HCT116 (cell line): ENCODE measurements at regions not wholly inside any gene's neighbourhood (a gene's known extent, or its start where the extent isn't known, plus 50 kb on each side); places are given as distances from the start of the nearest gene placed in this dataset.

Experiments used
- ATAC-seq: fragments of 200-7000 bp; cut with Tn5 transposase; 2 replicates; pipeline ENCODE4 v1.9.1; 2020; ENCODE audit warnings: mild to moderate bottlenecking, moderate library complexity
- BruUV-seq: library from RNA; stranded (reverse); fragments of 400-500 nt; replicated peaks from 2 replicates; lab custom pipeline; 2021; lab: Mats Ljungman, UMichigan
- CTCF ChIA-PET: fragments of 300-600 bp; sonication (Branson Sonifier 250); formaldehyde crosslinking; loops from one replicate; lab custom pipeline; 2021; ENCODE audit warnings: antibody characterized with exemption; lab: Charles Lee
- POLR2A ChIA-PET: fragments of 300-600, 350-600 bp; sonication (Branson Sonifier 250); formaldehyde crosslinking; loops from one replicate; lab custom pipeline; 2021; ENCODE audit warnings: antibody characterized with exemption; lab: Charles Lee
- RAD21 ChIA-PET, 2 experiments: fragments of 300-600 bp; sonication (Branson Sonifier 250); formaldehyde crosslinking; loops; one replicate each; lab custom pipeline; 2023; ENCODE audit warnings: low total read pairs in 2 of 2; ENCODE audit not compliant: uncharacterized antibody in 2 of 2, unreplicated experiment in 2 of 2, low non-redundant PET in 1 of 2; lab: Charles Lee
- DNase-seq: peaks from one replicate; pipeline ENCODE4 v3.0.0-alpha.2; 2010; ENCODE audit warnings: low read depth, low spot score
- H2AFZ ChIP-seq: fragments of 200-600 bp; shearing (Covaris generic), sonication (generic); 2 replicates; pipeline ENCODE4 v1.6.1; 2017; ENCODE audit warnings: low read depth, mixed run types, mixed read lengths, antibody characterized with exemption, low read length; ENCODE audit not compliant: poor library complexity, severe bottlenecking
- H3K27ac ChIP-seq: 2 replicates; pipeline ENCODE4 v1.5.1; 2012; ENCODE audit warnings: low read depth, low read length
- H3K27me3 ChIP-seq: fragments of 200-600 bp; sonication (generic); 2 replicates; pipeline ENCODE4 v1.6.1; 2016; ENCODE audit warnings: mixed run types, low read length, mixed read lengths; ENCODE audit not compliant: insufficient read depth
- H3K36me3 ChIP-seq, 2 experiments: fragments of 200-500 bp in 1 of 2; fragments of 200-600 bp in 1 of 2; sonication (Bioruptor generic) in 1 of 2; sonication (generic) in 1 of 2; 2 replicates each; pipeline versions ENCODE4 v1.5.1 to v1.6.1; 2014 to 2016; ENCODE audit warnings: low read length in 2 of 2, inconsistent platforms in 1 of 2, mixed read lengths in 1 of 2, mixed run types in 1 of 2; ENCODE audit not compliant: insufficient read depth in 2 of 2, control insufficient read depth in 1 of 2
- H3K4me1 ChIP-seq, 2 experiments: fragments of 200-600 bp in 1 of 2; sonication (generic) in 1 of 2; 2 replicates each; pipeline versions ENCODE4 v1.5.1 to v1.6.1; 2012 to 2017; ENCODE audit warnings: low read length in 2 of 2, inconsistent platforms in 1 of 2, mild to moderate bottlenecking in 1 of 2, mixed read lengths in 1 of 2, mixed run types in 1 of 2, moderate library complexity in 1 of 2; ENCODE audit not compliant: insufficient read depth in 2 of 2, control insufficient read depth in 1 of 2
- H3K4me2 ChIP-seq: fragments of 200-600 bp; sonication (generic); 2 replicates; pipeline ENCODE4 v1.6.1; 2017; ENCODE audit warnings: mixed run types, low read length, mixed read lengths
- H3K4me3 ChIP-seq, 2 experiments: fragments of 200-600 bp in 1 of 2; sonication (generic) in 1 of 2; replicated peaks in 1 of 2; 2 replicates each; pipeline ENCODE4 v1.5.1; 2011 to 2016; ENCODE audit warnings: low read length in 2 of 2, control low read depth in 1 of 2, low read depth in 1 of 2, mild to moderate bottlenecking in 1 of 2, mixed read lengths in 1 of 2, mixed run types in 1 of 2
- H3K79me2 ChIP-seq: fragments of 200-600 bp; sonication (generic); 2 replicates; pipeline ENCODE4 v1.6.1; 2017; ENCODE audit warnings: mild to moderate bottlenecking, mixed run types, low read length, moderate library complexity, mixed read lengths; ENCODE audit not compliant: insufficient read depth
- H3K9ac ChIP-seq: fragments of 200-600 bp; sonication (generic); 2 replicates; pipeline ENCODE4 v1.6.1; 2016; ENCODE audit warnings: low read length, mixed read lengths
- H3K9me2 ChIP-seq: fragments of 200-600 bp; sonication (generic), shearing (Covaris generic); 2 replicates; pipeline ENCODE4 v1.6.1; 2017; ENCODE audit warnings: mixed run types, mild to moderate bottlenecking, moderate library complexity; ENCODE audit not compliant: insufficient read depth
- H3K9me3 ChIP-seq, 2 experiments: fragments of 200-500 bp in 1 of 2; fragments of 200-600 bp in 1 of 2; sonication (Bioruptor generic) in 1 of 2; sonication (generic) in 1 of 2; 2 replicates each; pipeline ENCODE4 v1.6.1; 2014 to 2017; ENCODE audit warnings: low read length in 2 of 2, mixed read lengths in 2 of 2, inconsistent platforms in 1 of 2, low read depth in 1 of 2, mild to moderate bottlenecking in 1 of 2, mixed run types in 1 of 2, moderate library complexity in 1 of 2; ENCODE audit not compliant: control insufficient read depth in 1 of 2, insufficient read depth in 1 of 2
- H4K20me1 ChIP-seq: fragments of 200-600 bp; sonication (generic), shearing (Covaris generic); 2 replicates; pipeline ENCODE4 v1.6.1; 2017; ENCODE audit warnings: mixed run types, mild to moderate bottlenecking, moderate library complexity; ENCODE audit not compliant: insufficient read depth
- CBX3 ChIP-seq: IDR thresholded peaks from 2 replicates; pipeline ENCODE4 v1.6.1; 2012; ENCODE audit warnings: low read depth
- CTCF ChIP-seq, 3 experiments: fragments of 200-600 bp in 1 of 3; sonication (generic) in 1 of 3; IDR thresholded peaks in 2 of 3; conservative IDR thresholded peaks in 1 of 3; 2 replicates each; pipeline ENCODE4 v1.5.1; 2012 to 2017; ENCODE audit warnings: low read depth in 2 of 3, low read length in 2 of 3, antibody characterized with exemption in 1 of 3, borderline replicate concordance in 1 of 3, control low read depth in 1 of 3, mild to moderate bottlenecking in 1 of 3, mixed read lengths in 1 of 3, mixed run types in 1 of 3, moderate library complexity in 1 of 3; ENCODE audit not compliant: insufficient read depth in 1 of 3
- EGR1 ChIP-seq: IDR thresholded peaks from 2 replicates; pipeline ENCODE4 v1.6.1; 2012; ENCODE audit warnings: low read depth
- ELF1 ChIP-seq: IDR thresholded peaks from 2 replicates; pipeline ENCODE4 v1.6.1; 2012; ENCODE audit warnings: low read depth, borderline replicate concordance
- EZH2 ChIP-seq: fragments of 200-600 bp; sonication (generic); IDR thresholded peaks from 2 replicates; pipeline ENCODE4 v1.6.1; 2017; ENCODE audit warnings: antibody characterized with exemption, mixed run types
- JUND ChIP-seq: IDR thresholded peaks from 2 replicates; pipeline ENCODE4 v1.6.1; 2012
- POLR2A ChIP-seq: IDR thresholded peaks from 2 replicates; pipeline ENCODE4 v1.7.0; 2011; ENCODE audit warnings: borderline replicate concordance; ENCODE audit not compliant: insufficient read depth, insufficient read length; ENCODE audit errors: extremely low read depth
- POLR2AphosphoS5 ChIP-seq: IDR thresholded peaks from 2 replicates; pipeline ENCODE4 v1.6.1; 2011; ENCODE audit warnings: mild to moderate bottlenecking, low read depth, low read length, moderate library complexity
- RAD21 ChIP-seq: IDR thresholded peaks from 2 replicates; pipeline ENCODE4 v1.6.1; 2012; ENCODE audit warnings: low read depth, mild to moderate bottlenecking
- REST ChIP-seq: IDR thresholded peaks from 2 replicates; pipeline ENCODE4 v1.6.1; 2012; ENCODE audit warnings: low read depth
- SIN3A ChIP-seq: IDR thresholded peaks from 2 replicates; pipeline ENCODE4 v1.6.1; 2012; ENCODE audit warnings: low read depth
- SP1 ChIP-seq: IDR thresholded peaks from 2 replicates; pipeline ENCODE4 v1.6.1; 2012; ENCODE audit warnings: low read depth
- TCF7L2 ChIP-seq: IDR thresholded peaks from 2 replicates; pipeline ENCODE4 v1.7.0; 2011; ENCODE audit warnings: borderline replicate concordance, inconsistent platforms; ENCODE audit not compliant: insufficient read depth, insufficient read length; ENCODE audit errors: extremely low read depth
- YY1 ChIP-seq: IDR thresholded peaks from 2 replicates; pipeline ENCODE4 v1.6.1; 2011; ENCODE audit warnings: low read length, low read depth, moderate library complexity, mild to moderate bottlenecking; ENCODE audit not compliant: insufficient replicate concordance; ENCODE audit errors: extremely low read depth
- ZBTB33 ChIP-seq: IDR thresholded peaks from 2 replicates; pipeline ENCODE4 v1.6.1; 2011; ENCODE audit warnings: mild to moderate bottlenecking, low read length, moderate library complexity; ENCODE audit not compliant: insufficient replicate concordance; ENCODE audit errors: extremely low read depth
- ZFX ChIP-seq: fragments of 450-650 bp; IDR thresholded peaks from 2 replicates; pipeline ENCODE4 v1.6.1; 2017
- ZNF274 ChIP-seq: fragments of 200-500 bp; sonication (Bioruptor generic); IDR thresholded peaks from 2 replicates; pipeline ENCODE4 v1.6.1; 2014; ENCODE audit warnings: mild to moderate bottlenecking, low read depth, low read length, inconsistent platforms
- intact Hi-C: fragments of 100-400 bp; cut with micrococcal nuclease; formaldehyde crosslinking; loops from 2 replicates; pipeline ENCODE4 v1.10.0; 2022

- no peak overlapping the region for H2AFZ ChIP-seq
- H3K27ac ChIP-seq = no peak overlapping the region
- H3K4me3 ChIP-seq = no peak overlapping the region
- POLR2A ChIA-PET = no interaction called here
- ATAC-seq (no peak), DNase-seq (no peak)
- no peaks in the 10 kb centered on the region for H3K79me2 ChIP-seq
- no peaks in the 10 kb centered on the region for H3K36me3 ChIP-seq
- intact Hi-C loops = no loop called here
- no peak overlapping the region for H3K9ac ChIP-seq
- H3K9me2 ChIP-seq = no peaks in the 10 kb centered on the region
- TF ChIP-seq SIN3A (no peak), ZFX (no peak), JUND (no peak), YY1 (no peak), ZNF274 (no peak), ELF1 (no peak), CTCF (IDR thresholded peaks at IDR 0.05 in 2 of 3, conservative IDR thresholded peaks at IDR 0.05 in 1 of 3; ENCODE audit: borderline replicate concordance in 1 of 3, insufficient read depth in 1 of 3, low read depth in 2 of 3, low read length in 2 of 3) (no peak), POLR2A (no peak), ZBTB33 (no peak), REST (no peak), RAD21 (no peak), SP1 (no peak), EGR1 (no peak), EZH2 (no peak), TCF7L2 (no peak), POLR2AphosphoS5 (no peak), CBX3 (no peak)
- TF ChIP-seq, all 23 proteins: peak for 0
- Histone ChIP-seq H3K4me2 (no peak overlapping the region), H3K4me1 (no peaks in the 10 kb centered on the region), H4K20me1 (no peaks in the 10 kb centered on the region), H3K27me3 (0 out of 2 replicates have a peak, but pooled peaks cover 7% of the 10 kb centered on the region), H3K9me3 (no peaks in the 10 kb centered on the region)
- CTCF ChIA-PET = no interaction called here
- RAD21 ChIA-PET = no interaction called here
- no TSS peak for BruUV-seq
These were observed 263.1 kb upstream of the HTR2A start for GRCh38 chr13:47159853-47160550.
